Keratinocyte (primary cell): ENCODE measurements at regions not wholly inside any gene's neighbourhood (a gene's known extent, or its start where the extent isn't known, plus 50 kb on each side); places are given as distances from the start of the nearest gene placed in this dataset.

Source experiments
- DNase-seq: peaks from one replicate; pipeline ENCODE4 v3.0.0-alpha.2; 2011; ENCODE audit warnings: low read depth, missing footprints, low spot score
- FAIRE-seq: peaks from 2 replicates; lab custom pipeline; 2011; peaks lifted over from hg19 to GRCh38; lab: Jason Lieb, UNC
- H2AFZ ChIP-seq: 2 replicates; pipeline ENCODE4 v1.6.0; 2012; ENCODE audit warnings: low read length, control low read depth, inconsistent platforms; ENCODE audit not compliant: control insufficient read depth
- H3K27ac ChIP-seq: 2 replicates; pipeline ENCODE4 v1.5.1; 2011; ENCODE audit warnings: low read length; ENCODE audit not compliant: control insufficient read depth, insufficient read depth
- H3K27me3 ChIP-seq: 3 replicates; pipeline ENCODE4 v1.6.0; 2011; ENCODE audit warnings: low read length; ENCODE audit not compliant: control insufficient read depth, insufficient read depth; ENCODE audit errors: extremely low read depth
- H3K36me3 ChIP-seq, 2 experiments: 2 replicates in 1 of 2; 3 replicates in 1 of 2; pipeline ENCODE4 v1.5.1; 2011; ENCODE audit warnings: low read length in 2 of 2, mild to moderate bottlenecking in 1 of 2; ENCODE audit not compliant: control insufficient read depth in 2 of 2, insufficient read depth in 2 of 2; ENCODE audit errors: extremely low read depth in 1 of 2
- H3K4me1 ChIP-seq: 3 replicates; pipeline ENCODE4 v1.5.1; 2011; ENCODE audit warnings: low read length; ENCODE audit not compliant: control insufficient read depth, insufficient read depth; ENCODE audit errors: extremely low read depth
- H3K4me2 ChIP-seq: 3 replicates; pipeline ENCODE4 v1.6.0; 2011; ENCODE audit warnings: low read depth, low read length; ENCODE audit not compliant: control insufficient read depth, insufficient read depth; ENCODE audit errors: extremely low read depth
- H3K4me3 ChIP-seq, 3 experiments: fragments of 200-600 bp in 1 of 3; sonication (generic) in 1 of 3; 2 replicates in 2 of 3; 3 replicates in 1 of 3; pipeline ENCODE4 v1.5.1; 2011 to 2016; ENCODE audit warnings: low read length in 3 of 3, mild to moderate bottlenecking in 3 of 3, control low read depth in 2 of 3, inconsistent platforms in 1 of 3, low read depth in 1 of 3, mixed read lengths in 1 of 3, mixed run types in 1 of 3, moderate library complexity in 1 of 3; ENCODE audit not compliant: control insufficient read depth in 2 of 3, insufficient read depth in 2 of 3; ENCODE audit errors: extremely low read depth in 1 of 3
- H3K79me2 ChIP-seq: 2 replicates; pipeline ENCODE4 v1.6.0; 2012; ENCODE audit warnings: low read length; ENCODE audit not compliant: control insufficient read depth, insufficient read depth
- H3K9ac ChIP-seq: 3 replicates; pipeline ENCODE4 v1.6.0; 2011; ENCODE audit warnings: low read length; ENCODE audit not compliant: control insufficient read depth, insufficient read depth; ENCODE audit errors: extremely low read depth
- H3K9me1 ChIP-seq: 3 replicates; pipeline ENCODE4 v1.6.0; 2011; ENCODE audit warnings: low read length; ENCODE audit not compliant: control insufficient read depth, insufficient read depth; ENCODE audit errors: extremely low read depth
- H3K9me3 ChIP-seq: 2 replicates; pipeline ENCODE4 v1.5.1; 2012; ENCODE audit warnings: low read depth, low read length; ENCODE audit not compliant: control insufficient read depth
- H4K20me1 ChIP-seq: 3 replicates; pipeline ENCODE4 v1.6.0; 2011; ENCODE audit warnings: low read length; ENCODE audit not compliant: control insufficient read depth, insufficient read depth; ENCODE audit errors: extremely low read depth
- EZH2 ChIP-seq: IDR thresholded peaks from one replicate; pipeline ENCODE4 v1.6.1; 2012; ENCODE audit warnings: inconsistent platforms, mild to moderate bottlenecking, low read length, moderate library complexity
- dilution Hi-C: fragments of 300-500 bp; cut with MboI; formaldehyde crosslinking; loops from one replicate; pipeline ENCODE4 v1.7.0; 2020; ENCODE audit warnings: low sequenced_read_pairs; ENCODE audit not compliant: extremely low pct_ligation_motif_present
- TF ChIP-seq, protein P1 (sequence below), 3 experiments: IDR thresholded peaks in 1 of 3; conservative IDR thresholded peaks in 1 of 3; optimal IDR thresholded peaks in 1 of 3; 2 replicates in 2 of 3; 3 replicates in 1 of 3; pipeline versions ENCODE3 to v1.5.1; 2011; ENCODE audit warnings: low read length in 3 of 3, mild to moderate bottlenecking in 3 of 3, moderate library complexity in 2 of 3, control low read depth in 1 of 3, inconsistent platforms in 1 of 3; ENCODE audit not compliant: insufficient read depth in 2 of 3; ENCODE audit errors: extremely low read depth in 1 of 3

DNA sequence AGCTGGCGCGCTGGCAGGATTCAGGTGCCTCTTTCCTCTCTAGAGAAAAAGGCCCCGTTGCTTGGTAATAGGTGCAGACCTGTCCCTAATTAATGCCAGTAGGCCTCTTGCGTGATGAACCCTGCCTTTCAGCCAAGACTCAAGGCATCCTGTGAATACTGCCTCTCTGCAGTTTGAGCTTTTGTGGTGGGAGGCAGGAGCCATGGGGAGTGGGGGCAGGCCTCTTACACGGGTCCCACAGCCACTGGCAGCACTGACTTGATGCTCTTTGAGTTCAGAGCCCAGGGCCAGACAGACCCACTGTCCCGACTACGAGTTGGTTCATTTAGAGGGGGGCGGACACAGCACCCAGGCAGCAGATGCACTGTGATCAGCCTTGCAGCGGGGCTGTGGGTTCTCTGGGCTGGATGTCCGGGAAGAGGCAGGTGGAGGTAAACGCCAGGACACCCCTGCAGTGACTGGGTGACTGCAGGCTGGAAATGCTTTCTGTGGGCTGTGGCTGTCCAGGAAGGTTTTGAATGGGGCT lies 237.0 kb downstream of the SEC14L1 start:
- H3K9me1 ChIP-seq = peaks cover 13% of the 10 kb centered on the region
- no peak for FAIRE-seq
- H4K20me1 ChIP-seq = peaks cover 84% of the 10 kb centered on the region
- no peaks in the 10 kb centered on the region for H3K27me3 ChIP-seq
- dilution Hi-C loops = no loop called here
- H2AFZ ChIP-seq = no peak overlapping the region
- H3K4me1 ChIP-seq = peaks cover 8% of the 10 kb centered on the region
- H3K4me3 ChIP-seq = no peak overlapping the region
- H3K27ac ChIP-seq = no peak overlapping the region
- peaks cover 91% of the 10 kb centered on the region for H3K79me2 ChIP-seq
- H3K9me3 ChIP-seq = no peaks in the 10 kb centered on the region
- peaks cover 0 to 2% of the 10 kb centered on the region in 2 experiments for H3K36me3 ChIP-seq
- no peak for TF ChIP-seq EZH2
- TF ChIP-seq, protein P1, sequence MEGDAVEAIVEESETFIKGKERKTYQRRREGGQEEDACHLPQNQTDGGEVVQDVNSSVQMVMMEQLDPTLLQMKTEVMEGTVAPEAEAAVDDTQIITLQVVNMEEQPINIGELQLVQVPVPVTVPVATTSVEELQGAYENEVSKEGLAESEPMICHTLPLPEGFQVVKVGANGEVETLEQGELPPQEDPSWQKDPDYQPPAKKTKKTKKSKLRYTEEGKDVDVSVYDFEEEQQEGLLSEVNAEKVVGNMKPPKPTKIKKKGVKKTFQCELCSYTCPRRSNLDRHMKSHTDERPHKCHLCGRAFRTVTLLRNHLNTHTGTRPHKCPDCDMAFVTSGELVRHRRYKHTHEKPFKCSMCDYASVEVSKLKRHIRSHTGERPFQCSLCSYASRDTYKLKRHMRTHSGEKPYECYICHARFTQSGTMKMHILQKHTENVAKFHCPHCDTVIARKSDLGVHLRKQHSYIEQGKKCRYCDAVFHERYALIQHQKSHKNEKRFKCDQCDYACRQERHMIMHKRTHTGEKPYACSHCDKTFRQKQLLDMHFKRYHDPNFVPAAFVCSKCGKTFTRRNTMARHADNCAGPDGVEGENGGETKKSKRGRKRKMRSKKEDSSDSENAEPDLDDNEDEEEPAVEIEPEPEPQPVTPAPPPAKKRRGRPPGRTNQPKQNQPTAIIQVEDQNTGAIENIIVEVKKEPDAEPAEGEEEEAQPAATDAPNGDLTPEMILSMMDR (optimal IDR thresholded peaks at IDR 0.05 in 1 of 3, IDR thresholded peaks at IDR 0.05 in 1 of 3, conservative IDR thresholded peaks at IDR 0.05 in 1 of 3; ENCODE audit: extremely low read depth in 1 of 3, insufficient read depth in 2 of 3, low read length in 3 of 3) = no peak
- no peak for DNase-seq
- H3K4me2 ChIP-seq = no peak overlapping the region
- no peak overlapping the region for H3K9ac ChIP-seq

DNA sequence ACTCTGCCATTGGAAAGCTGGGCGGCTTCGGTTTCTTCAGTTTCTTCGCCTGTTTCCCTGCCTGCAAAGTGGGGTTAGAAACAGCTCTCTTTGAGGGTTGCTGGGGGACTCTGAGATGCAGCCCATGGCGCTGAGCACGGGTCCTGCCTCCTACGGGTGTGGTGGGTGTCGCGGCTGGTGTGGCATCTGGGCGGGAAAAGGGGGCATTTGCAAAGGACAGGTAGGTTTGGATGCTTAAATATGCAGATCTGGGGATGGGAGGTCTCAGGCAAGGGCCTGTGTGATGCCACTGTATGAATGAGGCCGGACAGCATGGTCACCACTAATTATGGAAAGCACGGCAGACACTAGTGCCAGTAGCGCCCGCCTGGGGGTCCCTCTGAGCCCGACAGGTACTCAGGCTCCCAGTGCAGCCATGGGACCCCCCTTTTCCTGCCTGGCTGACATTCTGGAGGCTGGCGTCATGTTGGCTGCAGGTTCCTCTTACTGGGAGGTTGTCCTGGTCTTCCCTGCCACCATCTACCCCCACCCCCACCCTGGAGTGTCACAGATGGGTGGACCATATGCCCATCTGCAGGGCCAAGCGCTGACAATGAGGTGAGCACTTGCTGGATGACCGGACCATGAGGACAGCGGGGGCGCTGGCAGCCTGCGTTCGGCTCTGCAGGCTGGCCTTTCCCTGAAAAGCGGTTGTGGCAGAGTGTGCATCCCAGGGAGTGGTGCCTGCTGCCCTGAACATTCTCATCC lies 237.7 kb downstream of the SEC14L1 start:
- dilution Hi-C loops = no loop called here

More for the DNA sequence above, 237.7 kb downstream of the SEC14L1 start:
- peaks cover 91% of the 10 kb centered on the region for H3K79me2 ChIP-seq
- H3K4me2 ChIP-seq = no peak overlapping the region
- peaks cover 15% of the 10 kb centered on the region for H3K4me1 ChIP-seq
- H3K27ac ChIP-seq = no peak overlapping the region
- DNase-seq (no peak), FAIRE-seq (no peak)
- no peaks in the 10 kb centered on the region for H3K27me3 ChIP-seq
- H3K4me3 ChIP-seq = no peak overlapping the region
- H4K20me1 ChIP-seq = peaks cover 88% of the 10 kb centered on the region
- H3K9me3 ChIP-seq = no peaks in the 10 kb centered on the region
- TF ChIP-seq, protein P1 (optimal IDR thresholded peaks at IDR 0.05 in 1 of 3, IDR thresholded peaks at IDR 0.05 in 1 of 3, conservative IDR thresholded peaks at IDR 0.05 in 1 of 3; ENCODE audit: extremely low read depth in 1 of 3, insufficient read depth in 2 of 3, low read length in 3 of 3) = no peak
- no peak for TF ChIP-seq EZH2
- H3K9me1 ChIP-seq = peaks cover 13% of the 10 kb centered on the region
- peaks cover 0 to 2% of the 10 kb centered on the region in 2 experiments for H3K36me3 ChIP-seq
- no peak overlapping the region for H2AFZ ChIP-seq
- H3K9ac ChIP-seq = no peak overlapping the region
